Mesendoderm (in vitro differentiated cells): ENCODE measurements at regions not wholly inside any gene's neighbourhood (a gene's known extent, or its start where the extent isn't known, plus 50 kb on each side); places are given as distances from the start of the nearest gene placed in this dataset.

Source experiments
- DNase-seq: peaks from one replicate; pipeline ENCODE4 v3.0.0; 2013
- H2AK5ac ChIP-seq: 2 replicates; pipeline ENCODE4 v1.6.1; 2013; ENCODE audit warnings: low read length, inconsistent platforms
- H2BK120ac ChIP-seq: 2 replicates; pipeline ENCODE4 v1.6.1; 2013; ENCODE audit warnings: low read depth, mild to moderate bottlenecking, low read length, moderate library complexity, mixed read lengths
- H2BK15ac ChIP-seq: replicated peaks from 2 replicates; pipeline ENCODE4 v1.6.1; 2013; ENCODE audit warnings: low read depth, mild to moderate bottlenecking, moderate library complexity
- H2BK5ac ChIP-seq: 2 replicates; pipeline ENCODE4 v1.6.1; 2013; ENCODE audit warnings: low read length, inconsistent platforms
- H3K18ac ChIP-seq: 2 replicates; pipeline ENCODE4 v1.6.1; 2013; ENCODE audit warnings: mild to moderate bottlenecking, low read length, mixed read lengths
- H3K23ac ChIP-seq: one replicate; pipeline ENCODE4 v1.6.1; 2013; ENCODE audit warnings: low read length
- H3K27ac ChIP-seq: 2 replicates; pipeline ENCODE4 v1.5.1; 2013; ENCODE audit warnings: low read depth, mild to moderate bottlenecking, inconsistent platforms, low read length, moderate library complexity
- H3K27me3 ChIP-seq: 2 replicates; pipeline ENCODE4 v1.6.1; 2013; ENCODE audit warnings: low read length, control low read depth, mild to moderate bottlenecking, inconsistent platforms; ENCODE audit not compliant: insufficient read depth, poor library complexity
- H3K36me3 ChIP-seq: 2 replicates; pipeline ENCODE4 v1.6.1; 2013; ENCODE audit warnings: low read length, inconsistent platforms; ENCODE audit not compliant: control insufficient read depth, insufficient read depth
- H3K4ac ChIP-seq: one replicate; pipeline ENCODE4 v1.6.1; 2013; ENCODE audit warnings: low read depth, mild to moderate bottlenecking, low read length, moderate library complexity
- H3K4me1 ChIP-seq: 2 replicates; pipeline ENCODE4 v1.6.1; 2013; ENCODE audit warnings: low read depth, low read length, inconsistent platforms; ENCODE audit not compliant: control insufficient read depth
- H3K4me2 ChIP-seq: 2 replicates; pipeline ENCODE4 v1.6.1; 2013; ENCODE audit warnings: low read length
- H3K4me3 ChIP-seq: 2 replicates; pipeline ENCODE4 v1.5.1; 2013; ENCODE audit warnings: mild to moderate bottlenecking, low read length
- H3K56ac ChIP-seq: one replicate; pipeline ENCODE4 v1.6.1; 2013; ENCODE audit warnings: low read length
- H3K79me1 ChIP-seq: 2 replicates; pipeline ENCODE4 v1.6.1; 2013; ENCODE audit warnings: low read length, inconsistent platforms
- H3K79me2 ChIP-seq: 2 replicates; pipeline ENCODE4 v1.6.1; 2013; ENCODE audit warnings: mild to moderate bottlenecking, low read length; ENCODE audit not compliant: control insufficient read depth, insufficient read depth
- H3K9ac ChIP-seq: 2 replicates; pipeline ENCODE4 v1.6.1; 2013; ENCODE audit warnings: low read length, inconsistent platforms
- H4K5ac ChIP-seq: one replicate; pipeline ENCODE4 v1.6.1; 2013; ENCODE audit warnings: low read length
- H4K8ac ChIP-seq: one replicate; pipeline ENCODE4 v1.6.1; 2013; ENCODE audit warnings: low read depth, mild to moderate bottlenecking, control low read depth, low read length, moderate library complexity
- WGBS: extraction: QIAGEN DNeasy Blood & Tissue Kit; methylation state at CpG from one replicate; pipeline ENCODE4 v1.1.7; 2013; ENCODE audit warnings: low lambda C conversion rate, missing lambda C conversion rate; ENCODE audit not compliant: insufficient coverage; ENCODE audit errors: extremely low coverage; 5-methylcytosine and 5-hydroxymethylcytosine counted together

- no peak for DNase-seq
- H4K5ac ChIP-seq, result no peak overlapping the region
- no peak overlapping the region for H4K8ac ChIP-seq
- no peak overlapping the region for H2BK120ac ChIP-seq
- no peak overlapping the region for H2AK5ac ChIP-seq
- no peaks in the 10 kb centered on the region for H3K27me3 ChIP-seq
- no peak overlapping the region for H2BK15ac ChIP-seq
- no peak overlapping the region for H3K18ac ChIP-seq
- no peak overlapping the region for H3K4ac ChIP-seq
- H3K36me3 ChIP-seq, result no peaks in the 10 kb centered on the region
- WGBS, result no CpG with 5 or more reads among the region's 2 CpGs
- no peak overlapping the region for H3K23ac ChIP-seq
- H3K27ac ChIP-seq, result no peak overlapping the region
- no peaks in the 10 kb centered on the region for H3K4me1 ChIP-seq
- no peak overlapping the region for H3K56ac ChIP-seq
- no peak overlapping the region for H2BK5ac ChIP-seq
- no peak overlapping the region for H3K9ac ChIP-seq
- H3K4me2 ChIP-seq, result no peak overlapping the region
- no peak overlapping the region for H3K4me3 ChIP-seq
- no peaks in the 10 kb centered on the region for H3K79me1 ChIP-seq
- H3K79me2 ChIP-seq, result no peaks in the 10 kb centered on the region
Measured at GRCh38 chr1:219749370-219749769, 136.5 kb upstream of the ZC3H11B start.

GRCh38 chr1:219746141-219746540, 133.2 kb upstream of the ZC3H11B start:
- Histone ChIP-seq H3K18ac (no peak overlapping the region), H3K79me1 (no peaks in the 10 kb centered on the region), H3K27me3 (no peaks in the 10 kb centered on the region), H3K36me3 (no peaks in the 10 kb centered on the region), H4K8ac (no peak overlapping the region), H4K5ac (no peak overlapping the region), H3K4me1 (no peaks in the 10 kb centered on the region), H3K4ac (no peak overlapping the region), H2BK15ac (no peak overlapping the region), H2BK120ac (no peak overlapping the region), H3K56ac (no peak overlapping the region), H2AK5ac (no peak overlapping the region), H3K27ac (no peak overlapping the region), H3K9ac (no peak overlapping the region), H2BK5ac (no peak overlapping the region), H3K23ac (no peak overlapping the region), H3K4me3 (no peak overlapping the region), H3K4me2 (no peak overlapping the region), H3K79me2 (no peaks in the 10 kb centered on the region)
- no CpG with 5 or more reads among the region's 2 CpGs for WGBS
- no peak for DNase-seq

GRCh38 chr1:219744652-219745469, 132.0 kb upstream of the ZC3H11B start:
- Histone ChIP-seq H3K4me2 (no peak overlapping the region), H3K4me3 (no peak overlapping the region), H3K27ac (no peak overlapping the region), H3K56ac (no peak overlapping the region), H3K9ac (no peak overlapping the region), H3K4me1 (no peaks in the 10 kb centered on the region), H3K27me3 (no peaks in the 10 kb centered on the region), H2BK120ac (no peak overlapping the region), H2BK15ac (no peak overlapping the region), H3K79me1 (no peaks in the 10 kb centered on the region), H3K18ac (no peak overlapping the region), H2AK5ac (no peak overlapping the region), H4K5ac (no peak overlapping the region), H3K79me2 (no peaks in the 10 kb centered on the region), H3K36me3 (no peaks in the 10 kb centered on the region), H2BK5ac (no peak overlapping the region), H4K8ac (no peak overlapping the region), H3K4ac (no peak overlapping the region), H3K23ac (no peak overlapping the region)
- no peak for DNase-seq
- no CpG with 5 or more reads among the region's 3 CpGs for WGBS

- Histone ChIP-seq H3K9ac (no peak overlapping the region), H3K18ac (no peak overlapping the region), H3K56ac (no peak overlapping the region), H3K36me3 (no peaks in the 10 kb centered on the region), H3K27me3 (no peaks in the 10 kb centered on the region), H2AK5ac (no peak overlapping the region), H3K27ac (no peak overlapping the region), H4K5ac (no peak overlapping the region), H3K79me1 (no peaks in the 10 kb centered on the region), H3K79me2 (no peaks in the 10 kb centered on the region), H3K23ac (no peak overlapping the region), H2BK120ac (no peak overlapping the region), H3K4me3 (no peak overlapping the region), H3K4me2 (no peak overlapping the region), H2BK5ac (no peak overlapping the region), H4K8ac (no peak overlapping the region), H3K4me1 (no peaks in the 10 kb centered on the region), H3K4ac (no peak overlapping the region), H2BK15ac (no peak overlapping the region)
- WGBS, result no CpG with 5 or more reads among the region's 4 CpGs
- no peak for DNase-seq
Measured at GRCh38 chr1:219741011-219741970, 128.4 kb upstream of the ZC3H11B start.

GRCh38 chr1:219733511-219734174, 120.7 kb upstream of the ZC3H11B start:
- H3K4me3 ChIP-seq, result no peak overlapping the region
- no peak overlapping the region for H2AK5ac ChIP-seq
- no peak overlapping the region for H3K4ac ChIP-seq
- no peaks in the 10 kb centered on the region for H3K4me1 ChIP-seq
- no peak overlapping the region for H2BK15ac ChIP-seq
- no peak overlapping the region for H2BK5ac ChIP-seq
- DNase-seq, result no peak
- no peak overlapping the region for H4K5ac ChIP-seq
- no peaks in the 10 kb centered on the region for H3K79me1 ChIP-seq
- H3K36me3 ChIP-seq, result no peaks in the 10 kb centered on the region
- no peak overlapping the region for H2BK120ac ChIP-seq
- H3K9ac ChIP-seq, result no peak overlapping the region
- no peak overlapping the region for H4K8ac ChIP-seq
- H3K4me2 ChIP-seq, result no peak overlapping the region
- no peak overlapping the region for H3K23ac ChIP-seq
- H3K56ac ChIP-seq, result no peak overlapping the region
- H3K27ac ChIP-seq, result no peak overlapping the region
- WGBS, result no CpG with 5 or more reads among the region's 5 CpGs
- no peaks in the 10 kb centered on the region for H3K27me3 ChIP-seq
- no peaks in the 10 kb centered on the region for H3K79me2 ChIP-seq
- no peak overlapping the region for H3K18ac ChIP-seq
